GM18870 (cell line): ENCODE measurements at regions not wholly inside any gene's neighbourhood (a gene's known extent, or its start where the extent isn't known, plus 50 kb on each side); places are given as distances from the start of the nearest gene placed in this dataset.
A peak's percentile ranks its signal among the peaks of the same experiment; 100 is the strongest.
"Not testable (repeated sequence)": the region's sequence is repeated elsewhere in the genome, so short reads cannot be mapped to it uniquely, and the experiment has no call there.

Experiments used
- ATAC-seq: cut with Tn5 transposase; IDR thresholded peaks from one replicate; pipeline ENCODE4 v1.9.1; 2021; ENCODE audit warnings: moderate library complexity; ENCODE audit not compliant: unreplicated experiment

GRCh38 chr1:117753232-117753631 lies 147.4 kb downstream of the TENT5C start:
- no peak for ATAC-seq

GRCh38 chr1:117753652-117754051 lies 147.8 kb downstream of the TENT5C start:
- no peak for ATAC-seq

GRCh38 chr1:117754061-117754969 lies 148.5 kb downstream of the TENT5C start:
- no peak for ATAC-seq

GRCh38 chr1:117757668-117758067 lies 151.8 kb downstream of the TENT5C start:
- ATAC-seq: no peak

GRCh38 chr1:117758444-117759316 lies 152.8 kb downstream of the TENT5C start:
- ATAC-seq: peak; percentile 74

GRCh38 chr1:117759535-117759934 lies 153.7 kb downstream of the TENT5C start:
- peak; percentile 5 for ATAC-seq

- ATAC-seq: no peak
Observed at GRCh38 chr1:117760069-117760468, 154.2 kb downstream of the TENT5C start.

- no peak for ATAC-seq
Observed at GRCh38 chr1:117760485-117760884, 154.6 kb downstream of the TENT5C start.

- not testable (repeated sequence) for ATAC-seq
Observed at GRCh38 chr1:117767756-117768155, 161.7 kb downstream of the GDAP2 start.

GRCh38 chr1:117770981-117771531 lies 158.4 kb downstream of the GDAP2 start:
- ATAC-seq: no peak

GRCh38 chr1:117779364-117779763 lies 150.1 kb downstream of the GDAP2 start:
- no peak for ATAC-seq

GRCh38 chr1:117780687-117781475 lies 148.5 kb downstream of the GDAP2 start:
- no peak for ATAC-seq

GRCh38 chr1:117782056-117782455 lies 147.4 kb downstream of the GDAP2 start:
- no peak for ATAC-seq

GRCh38 chr1:117783606-117784396 lies 145.6 kb downstream of the GDAP2 start:
- ATAC-seq: no peak

- ATAC-seq: no peak
Observed at GRCh38 chr1:117788014-117788413, 141.4 kb downstream of the GDAP2 start.

GRCh38 chr1:117793413-117793812 lies 136.0 kb downstream of the GDAP2 start:
- ATAC-seq: no peak

GRCh38 chr1:117794073-117794472 lies 135.3 kb downstream of the GDAP2 start:
- ATAC-seq: no peak

GRCh38 chr1:117795190-117795589 lies 134.2 kb downstream of the GDAP2 start:
- ATAC-seq: no peak

- ATAC-seq: no peak
Observed at GRCh38 chr1:117795792-117796191, 133.6 kb downstream of the GDAP2 start.

GRCh38 chr1:117796226-117796625 lies 133.2 kb downstream of the GDAP2 start:
- ATAC-seq: no peak
